Head of caudate nucleus (tissue), 42 donors: ENCODE measurements at regions not wholly inside any gene's neighbourhood (a gene's known extent, or its start where the extent isn't known, plus 50 kb on each side); places are given as distances from the start of the nearest gene placed in this dataset.

Experiments used
- DNase-seq, 42 donors: peaks; one replicate each; pipeline versions ENCODE4 v3.0.0 to v3.0.0-alpha.2; 2020 to 2021; ENCODE audit warnings: mixed read lengths in 7 of 42
- intact Hi-C: fragments of 100-400 bp; cut with DNase I; formaldehyde crosslinking; loops from one replicate; pipeline ENCODE4 v1.15.0; 2022

DNA sequence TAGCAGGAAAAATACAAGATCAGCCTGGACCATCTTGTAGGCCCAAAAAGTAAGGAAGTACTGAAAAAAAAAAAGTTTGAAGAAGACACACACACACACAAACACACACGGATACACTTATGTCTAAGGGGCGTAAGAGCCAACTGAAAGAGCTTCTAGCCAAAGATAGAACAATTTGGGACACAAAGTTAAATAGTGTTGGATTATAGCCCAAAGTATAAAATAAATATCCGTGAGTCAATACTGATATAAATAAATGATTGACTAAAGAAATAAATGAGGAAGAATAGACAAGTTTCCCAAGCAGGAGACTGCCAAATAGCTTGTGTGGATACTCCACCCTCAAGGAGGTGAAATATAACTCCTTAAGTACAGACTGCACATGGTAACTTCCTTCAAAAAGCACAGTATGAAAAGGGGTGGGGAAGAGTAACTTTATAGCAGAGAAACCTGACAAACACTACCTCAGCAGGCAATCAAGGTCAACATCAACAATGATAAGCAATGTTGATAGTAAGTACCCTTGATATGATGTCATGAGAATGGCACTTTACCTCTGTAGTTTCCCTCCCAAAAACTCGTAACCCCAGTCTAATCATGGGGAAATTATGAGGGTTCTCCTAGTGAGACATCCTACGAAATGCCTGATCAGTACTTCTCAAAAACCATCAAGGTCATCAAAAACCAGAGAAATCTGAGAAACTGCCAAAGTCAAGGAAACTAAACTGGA, 187.3 kb upstream of the ATP11B start:
- intact Hi-C loops: no loop called here
- no peak for DNase-seq

DNA sequence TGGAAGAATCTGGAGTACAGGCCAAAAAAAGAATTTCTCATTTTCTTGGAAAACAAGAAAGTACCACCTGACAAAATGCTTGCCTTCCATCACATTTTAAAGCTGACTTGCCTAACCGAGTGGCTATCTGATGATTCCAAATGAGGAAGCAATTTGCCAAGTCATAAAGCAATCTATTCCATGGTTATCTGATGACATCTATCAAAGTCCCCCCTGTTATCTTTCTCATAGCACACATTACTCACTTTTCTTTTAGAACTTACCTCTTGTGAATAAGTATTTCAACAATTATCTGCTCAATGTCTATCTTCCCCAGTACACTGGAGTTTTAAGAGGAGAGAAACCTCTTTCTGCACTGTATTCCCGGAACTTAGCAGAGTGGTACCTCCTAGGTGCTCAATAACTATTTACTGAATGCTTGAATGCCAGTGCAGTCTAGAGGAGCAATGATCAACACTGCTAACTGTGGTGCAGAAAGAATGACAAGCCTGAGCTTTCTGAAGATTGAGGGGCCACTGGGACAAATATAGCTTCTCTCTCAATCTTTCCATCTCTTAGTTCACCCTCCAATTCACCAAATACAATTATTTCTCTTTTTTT, 186.3 kb upstream of the ATP11B start:
- DNase-seq: no peak
- intact Hi-C loops: no loop called here

GRCh38 chr3:182608832-182609231, 184.5 kb upstream of the ATP11B start:
- no peak for DNase-seq
- intact Hi-C loops: no loop called here

GRCh38 chr3:182609575-182610156, 183.6 kb upstream of the ATP11B start:
- DNase-seq: peak in 1 of 42 donors; percentile 13
- intact Hi-C loops: no loop called here

GRCh38 chr3:182612332-182612731, 181.0 kb upstream of the ATP11B start:
- DNase-seq: no peak
- intact Hi-C loops: no loop called here

GRCh38 chr3:182617500-182617899, 175.8 kb upstream of the ATP11B start:
- DNase-seq: no peak
- intact Hi-C loops: loop anchor here (5.0 kb wide), 1 partner anchor 915 kb away; no protein-coding TSS in a partner anchor

DNA sequence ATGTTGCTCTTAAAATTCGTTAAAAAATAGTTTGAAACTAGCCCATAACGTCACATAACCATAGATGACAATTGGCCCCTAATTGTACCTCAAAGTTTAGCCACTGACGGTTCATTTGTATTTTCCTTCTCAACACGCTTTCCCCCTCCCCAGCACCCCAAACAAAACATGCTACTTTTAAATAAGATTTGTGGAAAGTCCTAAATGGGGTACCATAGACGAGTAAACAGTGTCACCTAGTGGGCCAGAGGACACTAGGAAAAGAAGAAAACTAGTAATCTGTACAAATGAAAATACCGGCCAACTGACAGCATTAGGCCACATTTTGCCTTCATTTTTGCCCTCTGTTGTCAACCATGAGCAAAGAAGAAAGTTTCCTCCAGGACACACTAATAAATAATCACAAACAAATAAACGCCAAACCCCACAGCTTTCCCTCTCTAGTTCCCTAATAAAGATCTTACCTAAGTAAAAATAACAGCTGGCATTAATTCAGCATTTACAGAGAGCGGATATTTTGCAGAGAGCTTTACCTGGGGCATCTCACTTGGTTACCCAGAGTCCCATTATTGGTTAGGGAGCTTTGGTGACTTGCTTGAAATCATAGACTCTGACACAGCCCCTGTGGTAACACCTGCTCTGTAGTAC, 175.1 kb upstream of the ATP11B start:
- DNase-seq: peak in 28 of 42 donors; percentile 3 to 75 (median 38)
- intact Hi-C loops: loop anchor here (5.0 kb wide), 1 partner anchor 916 kb away; no protein-coding TSS in a partner anchor

GRCh38 chr3:182618981-182619591, 174.2 kb upstream of the ATP11B start:
- no peak for DNase-seq
- intact Hi-C loops: loop anchor here (5.0 kb wide), 1 partner anchor 917 kb away; no protein-coding TSS in a partner anchor

- no peak for DNase-seq
- intact Hi-C loops: no loop called here
Measured at GRCh38 chr3:182620723-182621434, 172.4 kb upstream of the ATP11B start.

DNA sequence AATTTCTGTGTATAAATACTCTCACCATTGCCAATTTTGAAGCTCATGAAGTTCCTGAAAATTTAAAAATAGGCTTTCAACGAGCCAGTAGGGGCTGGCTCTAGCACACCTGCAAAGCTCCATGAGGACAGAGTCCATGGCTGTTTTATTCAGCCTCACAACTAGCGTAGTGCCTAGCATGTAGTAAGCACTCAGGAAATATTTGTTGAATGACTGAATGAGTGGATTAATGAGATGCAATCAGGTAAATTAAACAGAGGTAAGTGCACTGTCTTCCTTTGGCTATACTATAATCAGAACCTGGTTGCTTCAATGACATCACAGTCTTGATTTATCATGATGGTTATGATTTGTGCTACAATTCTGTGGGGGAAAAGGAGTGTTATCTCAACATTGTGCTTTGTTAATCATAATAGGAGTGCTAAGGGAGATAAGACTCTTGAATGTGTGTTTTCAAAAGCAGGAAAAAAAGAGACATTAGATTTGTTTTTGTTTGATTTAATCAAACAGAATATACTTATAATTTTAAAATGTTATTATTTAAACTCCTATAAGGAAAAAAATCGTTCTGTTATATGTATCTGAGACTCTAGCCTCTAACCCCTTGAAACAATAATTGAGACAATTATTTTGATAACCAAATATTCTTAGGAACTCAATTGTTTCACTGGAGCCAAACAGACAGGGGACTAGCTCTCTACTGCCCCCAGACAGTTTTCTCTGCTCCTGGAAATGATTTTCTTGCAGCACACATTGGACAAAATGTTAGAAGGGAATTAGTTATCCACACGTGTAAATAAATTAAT, 171.7 kb upstream of the ATP11B start:
- peak in 16 of 42 donors; percentile 14 to 57 (median 31) for DNase-seq
- intact Hi-C loops: no loop called here

GRCh38 chr3:182622241-182622545, 171.1 kb upstream of the ATP11B start:
- intact Hi-C loops: no loop called here
- DNase-seq: no peak

DNA sequence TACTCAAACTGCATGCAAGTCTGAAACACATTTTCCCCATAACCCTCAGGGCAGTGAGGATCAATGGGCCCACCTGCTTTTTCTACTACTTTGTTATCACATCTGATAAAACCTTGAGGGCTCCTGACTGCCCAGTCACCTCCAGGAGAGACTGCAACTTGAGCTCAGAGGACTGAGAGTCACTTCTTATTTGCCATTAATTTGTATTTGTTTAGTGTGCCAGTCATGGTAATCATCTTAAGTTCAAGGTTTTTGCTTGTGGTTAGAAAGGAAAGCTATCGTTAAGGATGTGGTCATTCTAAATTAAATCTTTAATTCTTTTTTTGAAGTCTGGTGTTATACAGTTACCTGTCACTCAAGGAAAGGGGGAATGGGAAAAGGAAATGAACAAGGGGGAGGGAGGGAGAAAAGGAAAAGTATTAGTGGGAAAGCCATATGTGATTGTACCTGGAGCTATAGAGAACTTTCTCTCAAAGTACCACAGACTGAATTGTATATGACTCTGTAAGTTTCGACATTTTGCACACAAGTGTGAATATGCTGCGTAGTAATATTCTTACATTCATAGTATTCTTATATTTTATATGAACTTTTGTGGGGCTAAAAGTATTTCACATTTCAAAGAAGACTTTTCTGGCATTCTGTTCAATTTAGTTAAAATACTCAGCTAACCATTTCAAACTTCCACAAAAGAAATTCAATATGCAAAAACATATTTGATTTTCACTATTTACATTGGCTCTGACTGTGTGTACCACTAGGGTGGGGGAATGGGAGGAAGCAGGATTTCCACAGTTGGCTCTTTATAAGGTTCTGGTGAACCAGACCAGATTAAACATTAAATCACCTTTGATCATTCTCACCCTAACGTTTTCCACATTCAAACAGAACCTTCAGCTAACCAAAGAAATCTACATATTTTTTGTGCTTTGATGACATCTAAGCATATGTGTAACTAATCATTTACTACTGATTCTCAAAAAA, 166.5 kb upstream of the ATP11B start:
- no peak for DNase-seq
- intact Hi-C loops: no loop called here

DNA sequence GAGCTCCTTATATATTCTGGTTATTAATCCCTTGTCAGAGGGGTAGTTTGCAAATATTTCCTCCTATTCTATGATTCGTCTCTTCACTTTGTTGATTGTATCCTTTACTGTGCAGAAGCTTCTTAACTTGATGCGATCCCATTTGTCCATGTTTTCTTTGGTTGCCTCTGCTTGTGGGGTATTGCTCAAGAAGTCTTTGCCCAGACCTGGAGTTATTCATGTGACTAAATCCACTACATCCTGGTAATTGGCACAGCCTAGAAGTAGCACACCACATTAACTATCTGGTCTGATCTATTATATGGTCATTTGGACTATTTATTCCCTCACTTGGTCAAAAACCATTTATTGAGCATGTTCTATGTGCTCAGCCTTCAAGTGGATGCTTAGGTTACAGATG, 164.8 kb upstream of the ATP11B start:
- intact Hi-C loops: no loop called here
- no peak for DNase-seq

DNA sequence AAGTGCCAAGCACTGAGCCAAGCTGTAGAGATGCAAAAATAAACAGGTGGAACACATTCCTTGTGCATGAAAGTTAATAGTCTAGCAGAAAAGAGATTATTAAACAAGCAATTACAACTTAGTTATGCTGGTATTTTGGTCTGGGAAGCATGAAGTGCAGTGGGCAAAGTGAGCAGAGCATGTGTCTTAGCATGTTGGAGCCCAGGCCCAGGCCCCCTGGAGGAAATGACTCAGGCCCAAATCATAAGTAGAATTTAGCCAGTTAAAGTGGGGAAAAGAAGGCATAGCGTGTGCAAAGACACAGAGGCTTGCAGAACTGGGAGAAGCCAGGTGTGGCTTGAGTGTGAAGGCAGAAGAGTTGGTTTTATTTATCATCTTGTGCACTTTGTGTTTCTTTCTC, 163.8 kb upstream of the ATP11B start:
- no peak for DNase-seq
- intact Hi-C loops: no loop called here

GRCh38 chr3:182631183-182632076, 161.9 kb upstream of the ATP11B start:
- intact Hi-C loops: no loop called here
- no peak for DNase-seq

DNA sequence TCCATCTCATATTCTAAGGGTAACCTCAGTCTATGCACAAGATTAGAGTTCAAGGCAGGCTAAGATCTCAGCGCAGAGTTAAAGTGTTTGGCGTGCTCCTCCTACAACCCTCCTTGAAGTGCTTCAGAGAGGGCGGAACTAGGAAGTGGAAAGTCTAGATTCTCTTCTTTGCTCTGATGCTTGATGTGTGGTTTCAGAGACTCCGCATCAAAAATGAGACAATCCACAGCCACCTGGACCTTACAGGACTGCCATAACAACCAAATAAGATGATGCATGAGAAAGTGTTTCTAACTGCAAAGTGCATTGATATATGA, 161.3 kb upstream of the ATP11B start:
- intact Hi-C loops: no loop called here

More for the DNA sequence above, 161.3 kb upstream of the ATP11B start:
- DNase-seq: no peak
